Body of pancreas (tissue), 4 donors: ENCODE measurements at regions not wholly inside any gene's neighbourhood (a gene's known extent, or its start where the extent isn't known, plus 50 kb on each side); places are given as distances from the start of the nearest gene placed in this dataset.

ENCODE experiments used
- ATAC-seq: fragments of 150-250 bp; one replicate; pipeline ENCODE4 v1.9.1; 2016
- DNase-seq, 4 donors: peaks; one replicate each; pipeline ENCODE4 v3.0.0-alpha.2; 2019
- H3K27ac ChIP-seq, 4 donors: fragments of 200-600 bp; sonication (generic); 1 replicate in 3 of 4; 2 replicates in 1 of 4; pipeline versions ENCODE4 v1.5.1 to v1.6.1; 2016 to 2019; ENCODE audit warnings: mild to moderate bottlenecking in 1 of 4, mixed read lengths in 1 of 4, moderate library complexity in 1 of 4
- H3K27me3 ChIP-seq, 2 donors: fragments of 200-600 bp; sonication (generic); one replicate each; pipeline ENCODE4 v1.6.0; 2016; ENCODE audit warnings: mild to moderate bottlenecking in 1 of 2
- H3K36me3 ChIP-seq, 2 donors: fragments of 200-600 bp; sonication (generic); replicated peaks in 1 of 2; 2 replicates each; pipeline ENCODE4 v1.5.1; 2016; ENCODE audit warnings: low read depth in 2 of 2; ENCODE audit not compliant: insufficient read depth in 1 of 2
- H3K4me1 ChIP-seq: fragments of 200-600 bp; sonication (generic); one replicate; pipeline ENCODE4 v1.6.0; 2016
- H3K4me3 ChIP-seq, 2 donors: fragments of 200-600 bp; sonication (generic); 1 replicate in 1 of 2; 2 replicates in 1 of 2; pipeline ENCODE4 v1.5.1; 2016 to 2019
- H3K9me3 ChIP-seq, 3 donors: fragments of 200-600 bp; sonication (generic); 1 replicate in 2 of 3; 2 replicates in 1 of 3; pipeline ENCODE4 v1.5.1; 2016
- CTCF ChIP-seq, 7 experiments: fragments of 450-650 bp in 4 of 7; fragments of 200-600 bp in 3 of 7; sonication (generic) in 3 of 7; IDR thresholded peaks; one replicate each; pipeline ENCODE4 v1.5.1; 2016 to 2019; ENCODE audit warnings: antibody characterized with exemption in 7 of 7
- POLR2A ChIP-seq, 3 donors: fragments of 450-650 bp; IDR thresholded peaks; one replicate each; pipeline ENCODE4 v1.6.1; 2016; ENCODE audit warnings: antibody characterized with exemption in 3 of 3, mild to moderate bottlenecking in 2 of 3
- WGBS, 2 donors: methylation state at CpG; one replicate each; pipeline ENCODE4 v1.1.5; 2017; 5-methylcytosine and 5-hydroxymethylcytosine counted together
- intact Hi-C: fragments of 100-400 bp; cut with DNase I; formaldehyde crosslinking; loops from one replicate; pipeline ENCODE4 v1.15.1; 2023

- no peaks in the 10 kb centered on the region for H3K4me1 ChIP-seq
- intact Hi-C loops = no loop called here
- ATAC-seq (no peak), DNase-seq (no peak)
- H3K27ac ChIP-seq = no peak overlapping the region
- H3K9me3 ChIP-seq = no peaks in the 10 kb centered on the region
- 58 to 62% methylated on average over 1 of the region's 1 CpG for WGBS, 2 donors
- no peaks in the 10 kb centered on the region for H3K27me3 ChIP-seq
- no peak overlapping the region for H3K4me3 ChIP-seq
- TF ChIP-seq CTCF (IDR thresholded peaks at IDR 0.05) (no peak), POLR2A (IDR thresholded peaks at IDR 0.05) (no peak)
- no peaks in the 10 kb centered on the region for H3K36me3 ChIP-seq
These were observed 81.5 kb upstream of the COL3A1 start for GRCh38 chr2:188892636-188893035.

- Histone ChIP-seq H3K9me3 (no peaks in the 10 kb centered on the region), H3K4me3 (no peak overlapping the region), H3K27me3 (no peaks in the 10 kb centered on the region), H3K27ac (no peak overlapping the region), H3K36me3 (no peaks in the 10 kb centered on the region), H3K4me1 (no peaks in the 10 kb centered on the region)
- intact Hi-C loops = no loop called here
- DNase-seq (no peak), ATAC-seq (no peak)
- WGBS, 2 donors = 3 to 18% methylated on average over 2 of the region's 2 CpGs
- TF ChIP-seq POLR2A (IDR thresholded peaks at IDR 0.05) = no peak
- TF ChIP-seq CTCF (IDR thresholded peaks at IDR 0.05) = no peak
These were observed 80.2 kb upstream of the COL3A1 start for GRCh38 chr2:188893972-188894371.

GRCh38 chr2:188894979-188895378 lies 79.2 kb upstream of the COL3A1 start:
- no peak for ATAC-seq

GRCh38 chr2:188897096-188897495 lies 77.1 kb upstream of the COL3A1 start:
- no peak for ATAC-seq
- H3K4me1 ChIP-seq = no peaks in the 10 kb centered on the region
- intact Hi-C loops = no loop called here
- no peak overlapping the region for H3K27ac ChIP-seq
- no peak for TF ChIP-seq POLR2A (IDR thresholded peaks at IDR 0.05)
- TF ChIP-seq CTCF (IDR thresholded peaks at IDR 0.05) = no peak
- H3K27me3 ChIP-seq = no peaks in the 10 kb centered on the region
- no peaks in the 10 kb centered on the region for H3K9me3 ChIP-seq
- no peak for DNase-seq
- H3K4me3 ChIP-seq = no peak overlapping the region
- H3K36me3 ChIP-seq = no peaks in the 10 kb centered on the region
- WGBS, 2 donors = 53 to 64% methylated on average over 3 of the region's 3 CpGs

More at GRCh38 chr2:188894979-188895378, 79.2 kb upstream of the COL3A1 start:
- no peak for DNase-seq
- no peaks in the 10 kb centered on the region for H3K4me1 ChIP-seq
- no peaks in the 10 kb centered on the region for H3K27me3 ChIP-seq
- H3K36me3 ChIP-seq = no peaks in the 10 kb centered on the region
- H3K27ac ChIP-seq = no peak overlapping the region
- TF ChIP-seq CTCF (IDR thresholded peaks at IDR 0.05) (no peak), POLR2A (IDR thresholded peaks at IDR 0.05) (no peak)
- intact Hi-C loops = no loop called here
- H3K9me3 ChIP-seq = no peaks in the 10 kb centered on the region
- H3K4me3 ChIP-seq = no peak overlapping the region

- WGBS, 2 donors = 80 to 84% methylated on average over 4 of the region's 4 CpGs
- no peak overlapping the region for H3K27ac ChIP-seq
- no peaks in the 10 kb centered on the region for H3K36me3 ChIP-seq
- intact Hi-C loops = no loop called here
- no peak for TF ChIP-seq POLR2A (IDR thresholded peaks at IDR 0.05)
- no peak for TF ChIP-seq CTCF (IDR thresholded peaks at IDR 0.05)
- no peaks in the 10 kb centered on the region for H3K27me3 ChIP-seq
- ATAC-seq (no peak), DNase-seq (no peak)
- no peaks in the 10 kb centered on the region for H3K4me1 ChIP-seq
- H3K9me3 ChIP-seq = no peaks in the 10 kb centered on the region
- H3K4me3 ChIP-seq = no peak overlapping the region
These were observed 75.9 kb upstream of the COL3A1 start for GRCh38 chr2:188898261-188898660.
